ENCODE measurements at regions not wholly inside any gene's neighbourhood (a gene's known extent, or its start where the extent isn't known, plus 50 kb on each side); places are given as distances from the start of the nearest gene placed in this dataset.

GRCh38 chr10:83663918-83664317 lies 475.4 kb upstream of the GHITM start:
- no peak overlapping the region for H3K9ac ChIP-seq (replicated peaks in 1 of 4; ENCODE audit: extremely low read depth in 1 of 4, low read depth in 3 of 4, low read length in 3 of 4)
- POLR2A ChIA-PET (ENCODE audit: partially characterized antibody): no interaction called here
- TF ChIP-seq FOSL1 (IDR thresholded peaks at IDR 0.05; ENCODE audit: insufficient read depth, low read depth, low read length): no peak
- TF ChIP-seq HDAC2 (IDR thresholded peaks at IDR 0.05; ENCODE audit: borderline replicate concordance in 1 of 2, low read depth in 2 of 2, low read length in 2 of 2): no peak
- no peak for TF ChIP-seq RFX5 (IDR thresholded peaks at IDR 0.05; ENCODE audit: borderline replicate concordance, low read depth, low read length)
- TF ChIP-seq CTBP2 (IDR thresholded peaks at IDR 0.05; ENCODE audit: borderline replicate concordance, insufficient read depth, insufficient read length, low read length): no peak
- TF ChIP-seq CHD1 (IDR thresholded peaks at IDR 0.05; ENCODE audit: low read depth, low read length): no peak
- TF ChIP-seq SUZ12 (IDR thresholded peaks at IDR 0.05; ENCODE audit: low read length): no peak
- TF ChIP-seq POLR2AphosphoS5 (IDR thresholded peaks at IDR 0.05; ENCODE audit: low read depth, low read length): no peak
- no peak for TF ChIP-seq RAD21 (IDR thresholded peaks at IDR 0.05 in 1 of 2, conservative IDR thresholded peaks at IDR 0.05 in 1 of 2; ENCODE audit: low read depth in 2 of 2, low read length in 2 of 2)
- TF ChIP-seq RBBP5 (IDR thresholded peaks at IDR 0.05; ENCODE audit: borderline replicate concordance, low read depth, low read length): no peak
- no peak for TF ChIP-seq EGR1 (IDR thresholded peaks at IDR 0.05; ENCODE audit: borderline replicate concordance, low read depth, low read length)
- TF ChIP-seq TCF12 (IDR thresholded peaks at IDR 0.05; ENCODE audit: low read depth, low read length): no peak
- TF ChIP-seq BACH1 (IDR thresholded peaks at IDR 0.05; ENCODE audit: low read length): no peak
- TF ChIP-seq E2F6 (IDR thresholded peaks at IDR 0.05): no peak
- no peak for TF ChIP-seq SIN3A (conservative IDR thresholded peaks at IDR 0.05 in 1 of 2, IDR thresholded peaks at IDR 0.05 in 1 of 2; ENCODE audit: low read depth in 1 of 2, low read length in 2 of 2)

More at GRCh38 chr10:83663918-83664317, 475.4 kb upstream of the GHITM start:
- Histone ChIP-seq H4K91ac (replicated peaks; ENCODE audit: insufficient read length, low read length) (no peak overlapping the region), H3K4me1 (replicated peaks in 1 of 4; ENCODE audit: control insufficient read depth in 3 of 4, insufficient read depth in 4 of 4, low read length in 3 of 4) (no peaks in the 10 kb centered on the region), H2BK12ac (ENCODE audit: low read depth, low read length) (no peak overlapping the region), H4K20me1 (replicated peaks in 1 of 2; ENCODE audit: control insufficient read depth in 1 of 2, insufficient read depth in 2 of 2, low read length in 2 of 2) (no peaks in the 10 kb centered on the region), H2BK20ac (ENCODE audit: low read length) (no peak overlapping the region), H3K23me2 (ENCODE audit: low read depth, low read length) (no peaks in the 10 kb centered on the region), H3K9me3 (ENCODE audit: insufficient read depth in 2 of 2, low read depth in 1 of 2, low read length in 1 of 2) (no peaks in the 10 kb centered on the region), H4K5ac (ENCODE audit: insufficient read length, low read depth, low read length) (no peak overlapping the region), H3K4ac (replicated peaks; ENCODE audit: insufficient read length, low read depth, low read length) (no peak overlapping the region), H3K18ac (ENCODE audit: extremely low read depth, low read length) (no peak overlapping the region), H3K23ac (ENCODE audit: insufficient read length) (no peak overlapping the region), H2BK15ac (ENCODE audit: low read length) (no peak overlapping the region), H3K14ac (ENCODE audit: insufficient read length) (no peak overlapping the region), H3K56ac (replicated peaks; ENCODE audit: insufficient read length, low read depth, low read length) (no peak overlapping the region), H3K27me3 (replicated peaks in 1 of 4; ENCODE audit: control insufficient read depth in 3 of 4, extremely low read depth in 1 of 4, insufficient read depth in 3 of 4, low read length in 3 of 4) (no peaks in the 10 kb centered on the region), H3K4me3 (ENCODE audit: extremely low read depth in 1 of 4, insufficient read depth in 2 of 4, low read depth in 3 of 4, low read length in 4 of 4) (no peak overlapping the region), H3K4me2 (ENCODE audit: insufficient read depth in 1 of 2, low read depth in 2 of 2, low read length in 2 of 2) (no peak overlapping the region), H2BK120ac (replicated peaks; ENCODE audit: low read depth, low read length) (no peak overlapping the region), H3K79me2 (ENCODE audit: control insufficient read depth in 1 of 2, insufficient read depth in 2 of 2, low read length in 2 of 2) (no peaks in the 10 kb centered on the region), H3K27ac (ENCODE audit: low read depth, low read length) (no peak overlapping the region), H4K8ac (ENCODE audit: extremely low read depth, insufficient read depth, low read length) (no peak overlapping the region), H2AFZ (ENCODE audit: low read length) (no peak overlapping the region), H2AK5ac (ENCODE audit: low read depth, low read length) (no peak overlapping the region), H2BK5ac (ENCODE audit: low read depth, low read length) (no peak overlapping the region), H3K36me3 (ENCODE audit: control insufficient read depth in 2 of 4, insufficient read depth in 4 of 4, low read length in 3 of 4) (no peaks in the 10 kb centered on the region), H3K79me1 (ENCODE audit: low read depth, low read length) (no peaks in the 10 kb centered on the region)
- CTCF ChIA-PET (ENCODE audit: partially characterized antibody): interaction anchor here (0.6 kb wide), 1 partner anchor 200 kb away, joined by 4 read pairs; no protein-coding TSS in a partner anchor
- FAIRE-seq (no peak), DNase-seq (ENCODE audit: low read depth in 1 of 2, low spot score in 2 of 2) (no peak)
- 90% methylated on average over 3 of the region's 3 CpGs; no CpG with 5 or more reads in 1 of the 2 experiments for WGBS, 2 experiments (ENCODE audit: extremely low coverage in 1 of 2, insufficient coverage in 1 of 2, insufficient read length in 1 of 2, insufficient replicate concordance in 2 of 2, low coverage in 1 of 2, low lambda C conversion rate in 2 of 2, missing lambda C conversion rate in 1 of 2)
